HCT116 (cell line): ENCODE measurements at regions not wholly inside any gene's neighbourhood (a gene's known extent, or its start where the extent isn't known, plus 50 kb on each side); places are given as distances from the start of the nearest gene placed in this dataset.

Source experiments
- ATAC-seq: fragments of 200-7000 bp; cut with Tn5 transposase; 2 replicates; pipeline ENCODE4 v1.9.1; 2020; ENCODE audit warnings: mild to moderate bottlenecking, moderate library complexity
- BruUV-seq: library from RNA; stranded (reverse); fragments of 400-500 nt; replicated peaks from 2 replicates; lab custom pipeline; 2021; lab: Mats Ljungman, UMichigan
- CTCF ChIA-PET: fragments of 300-600 bp; sonication (Branson Sonifier 250); formaldehyde crosslinking; loops from one replicate; lab custom pipeline; 2021; ENCODE audit warnings: antibody characterized with exemption; lab: Charles Lee
- POLR2A ChIA-PET: fragments of 300-600, 350-600 bp; sonication (Branson Sonifier 250); formaldehyde crosslinking; loops from one replicate; lab custom pipeline; 2021; ENCODE audit warnings: antibody characterized with exemption; lab: Charles Lee
- RAD21 ChIA-PET, 2 experiments: fragments of 300-600 bp; sonication (Branson Sonifier 250); formaldehyde crosslinking; loops; one replicate each; lab custom pipeline; 2023; ENCODE audit warnings: low total read pairs in 2 of 2; ENCODE audit not compliant: uncharacterized antibody in 2 of 2, unreplicated experiment in 2 of 2, low non-redundant PET in 1 of 2; lab: Charles Lee
- DNase-seq: peaks from one replicate; pipeline ENCODE4 v3.0.0-alpha.2; 2010; ENCODE audit warnings: low read depth, low spot score
- H2AFZ ChIP-seq: fragments of 200-600 bp; shearing (Covaris generic), sonication (generic); 2 replicates; pipeline ENCODE4 v1.6.1; 2017; ENCODE audit warnings: low read depth, mixed run types, mixed read lengths, antibody characterized with exemption, low read length; ENCODE audit not compliant: poor library complexity, severe bottlenecking
- H3K27ac ChIP-seq: 2 replicates; pipeline ENCODE4 v1.5.1; 2012; ENCODE audit warnings: low read depth, low read length
- H3K27me3 ChIP-seq: fragments of 200-600 bp; sonication (generic); 2 replicates; pipeline ENCODE4 v1.6.1; 2016; ENCODE audit warnings: mixed run types, low read length, mixed read lengths; ENCODE audit not compliant: insufficient read depth
- H3K36me3 ChIP-seq, 2 experiments: fragments of 200-500 bp in 1 of 2; fragments of 200-600 bp in 1 of 2; sonication (Bioruptor generic) in 1 of 2; sonication (generic) in 1 of 2; 2 replicates each; pipeline versions ENCODE4 v1.5.1 to v1.6.1; 2014 to 2016; ENCODE audit warnings: low read length in 2 of 2, inconsistent platforms in 1 of 2, mixed read lengths in 1 of 2, mixed run types in 1 of 2; ENCODE audit not compliant: insufficient read depth in 2 of 2, control insufficient read depth in 1 of 2
- H3K4me1 ChIP-seq, 2 experiments: fragments of 200-600 bp in 1 of 2; sonication (generic) in 1 of 2; 2 replicates each; pipeline versions ENCODE4 v1.5.1 to v1.6.1; 2012 to 2017; ENCODE audit warnings: low read length in 2 of 2, inconsistent platforms in 1 of 2, mild to moderate bottlenecking in 1 of 2, mixed read lengths in 1 of 2, mixed run types in 1 of 2, moderate library complexity in 1 of 2; ENCODE audit not compliant: insufficient read depth in 2 of 2, control insufficient read depth in 1 of 2
- H3K4me2 ChIP-seq: fragments of 200-600 bp; sonication (generic); 2 replicates; pipeline ENCODE4 v1.6.1; 2017; ENCODE audit warnings: mixed run types, low read length, mixed read lengths
- H3K4me3 ChIP-seq, 2 experiments: fragments of 200-600 bp in 1 of 2; sonication (generic) in 1 of 2; replicated peaks in 1 of 2; 2 replicates each; pipeline ENCODE4 v1.5.1; 2011 to 2016; ENCODE audit warnings: low read length in 2 of 2, control low read depth in 1 of 2, low read depth in 1 of 2, mild to moderate bottlenecking in 1 of 2, mixed read lengths in 1 of 2, mixed run types in 1 of 2
- H3K79me2 ChIP-seq: fragments of 200-600 bp; sonication (generic); 2 replicates; pipeline ENCODE4 v1.6.1; 2017; ENCODE audit warnings: mild to moderate bottlenecking, mixed run types, low read length, moderate library complexity, mixed read lengths; ENCODE audit not compliant: insufficient read depth
- H3K9ac ChIP-seq: fragments of 200-600 bp; sonication (generic); 2 replicates; pipeline ENCODE4 v1.6.1; 2016; ENCODE audit warnings: low read length, mixed read lengths
- H3K9me2 ChIP-seq: fragments of 200-600 bp; sonication (generic), shearing (Covaris generic); 2 replicates; pipeline ENCODE4 v1.6.1; 2017; ENCODE audit warnings: mixed run types, mild to moderate bottlenecking, moderate library complexity; ENCODE audit not compliant: insufficient read depth
- H3K9me3 ChIP-seq, 2 experiments: fragments of 200-500 bp in 1 of 2; fragments of 200-600 bp in 1 of 2; sonication (Bioruptor generic) in 1 of 2; sonication (generic) in 1 of 2; 2 replicates each; pipeline ENCODE4 v1.6.1; 2014 to 2017; ENCODE audit warnings: low read length in 2 of 2, mixed read lengths in 2 of 2, inconsistent platforms in 1 of 2, low read depth in 1 of 2, mild to moderate bottlenecking in 1 of 2, mixed run types in 1 of 2, moderate library complexity in 1 of 2; ENCODE audit not compliant: control insufficient read depth in 1 of 2, insufficient read depth in 1 of 2
- H4K20me1 ChIP-seq: fragments of 200-600 bp; sonication (generic), shearing (Covaris generic); 2 replicates; pipeline ENCODE4 v1.6.1; 2017; ENCODE audit warnings: mixed run types, mild to moderate bottlenecking, moderate library complexity; ENCODE audit not compliant: insufficient read depth
- CBX3 ChIP-seq: IDR thresholded peaks from 2 replicates; pipeline ENCODE4 v1.6.1; 2012; ENCODE audit warnings: low read depth
- CEBPB ChIP-seq: IDR thresholded peaks from 2 replicates; pipeline ENCODE4 v1.6.1; 2012; ENCODE audit warnings: low read depth
- ELF1 ChIP-seq: IDR thresholded peaks from 2 replicates; pipeline ENCODE4 v1.6.1; 2012; ENCODE audit warnings: low read depth, borderline replicate concordance
- FOSL1 ChIP-seq: IDR thresholded peaks from 2 replicates; pipeline ENCODE4 v1.6.1; 2012; ENCODE audit warnings: low read depth
- POLR2AphosphoS5 ChIP-seq: IDR thresholded peaks from 2 replicates; pipeline ENCODE4 v1.6.1; 2011; ENCODE audit warnings: mild to moderate bottlenecking, low read depth, low read length, moderate library complexity
- SRF ChIP-seq: IDR thresholded peaks from 2 replicates; pipeline ENCODE4 v1.6.1; 2012; ENCODE audit warnings: low read depth
- TCF7L2 ChIP-seq: IDR thresholded peaks from 2 replicates; pipeline ENCODE4 v1.7.0; 2011; ENCODE audit warnings: borderline replicate concordance, inconsistent platforms; ENCODE audit not compliant: insufficient read depth, insufficient read length; ENCODE audit errors: extremely low read depth
- ZBTB33 ChIP-seq: IDR thresholded peaks from 2 replicates; pipeline ENCODE4 v1.6.1; 2011; ENCODE audit warnings: mild to moderate bottlenecking, low read length, moderate library complexity; ENCODE audit not compliant: insufficient replicate concordance; ENCODE audit errors: extremely low read depth
- intact Hi-C: fragments of 100-400 bp; cut with micrococcal nuclease; formaldehyde crosslinking; loops from 2 replicates; pipeline ENCODE4 v1.10.0; 2022

GRCh38 chr9:119002491-119002890, 366.7 kb downstream of the BRINP1 start:
- BruUV-seq = no TSS peak
- H3K9ac ChIP-seq = no peak overlapping the region
- RAD21 ChIA-PET = no interaction called here
- no peak overlapping the region for H3K4me2 ChIP-seq
- no peaks in the 10 kb centered on the region for H3K79me2 ChIP-seq
- TF ChIP-seq ZBTB33 = no peak
- no peak for TF ChIP-seq CBX3
- no peak for TF ChIP-seq CEBPB
- TF ChIP-seq SRF = no peak
- TF ChIP-seq, all 23 proteins: peak for 0
- no peak overlapping the region for H3K27ac ChIP-seq
- H3K36me3 ChIP-seq = no peaks in the 10 kb centered on the region
- ATAC-seq (no peak), DNase-seq (no peak)
- no peak overlapping the region for H3K4me3 ChIP-seq
- POLR2A ChIA-PET = no interaction called here
- intact Hi-C loops = no loop called here
- no peaks in the 10 kb centered on the region for H3K9me2 ChIP-seq
- H3K27me3 ChIP-seq = no peaks in the 10 kb centered on the region
- peaks cover 0 to 9% of the 10 kb centered on the region in 2 experiments; a peak in 2 of 4 replicates for H3K9me3 ChIP-seq
- CTCF ChIA-PET = no interaction called here
- no peak overlapping the region for H2AFZ ChIP-seq
- no peaks in the 10 kb centered on the region for H3K4me1 ChIP-seq
- H4K20me1 ChIP-seq = no peaks in the 10 kb centered on the region

- H3K27ac ChIP-seq = no peak overlapping the region
- ATAC-seq = no peak
- BruUV-seq = no TSS peak
- no peak overlapping the region for H3K9ac ChIP-seq
- no peak overlapping the region for H3K4me2 ChIP-seq
- no peaks in the 10 kb centered on the region for H3K4me1 ChIP-seq
- no peak overlapping the region for H2AFZ ChIP-seq
- TF ChIP-seq POLR2AphosphoS5 = no peak
- TF ChIP-seq FOSL1 = no peak
- no peak for TF ChIP-seq TCF7L2
- no peak for TF ChIP-seq ELF1
- peaks cover 0 to 14% of the 10 kb centered on the region in 2 experiments; a peak in 2 of 4 replicates for H3K9me3 ChIP-seq
- no peaks in the 10 kb centered on the region for H3K36me3 ChIP-seq
- H3K4me3 ChIP-seq = no peak overlapping the region
- RAD21 ChIA-PET = no interaction called here
- H3K9me2 ChIP-seq = no peaks in the 10 kb centered on the region
- no peaks in the 10 kb centered on the region for H4K20me1 ChIP-seq
- no peaks in the 10 kb centered on the region for H3K27me3 ChIP-seq
- intact Hi-C loops = no loop called here
- CTCF ChIA-PET = no interaction called here
- POLR2A ChIA-PET = no interaction called here
- DNase-seq = no peak
- H3K79me2 ChIP-seq = no peaks in the 10 kb centered on the region
Observed at GRCh38 chr9:119003201-119003611, 366.0 kb downstream of the BRINP1 start.
